Suprapubic skin (tissue), 3 donors: ENCODE measurements at regions not wholly inside any gene's neighbourhood (a gene's known extent, or its start where the extent isn't known, plus 50 kb on each side); places are given as distances from the start of the nearest gene placed in this dataset.

Experiments used
- CTCF ChIP-seq, 2 donors: fragments of 200-600 bp in 1 of 2; fragments of 450-650 bp in 1 of 2; sonication (generic) in 1 of 2; IDR thresholded peaks; one replicate each; pipeline ENCODE4 v1.5.1; 2016 to 2019; ENCODE audit warnings: antibody characterized with exemption in 2 of 2, mild to moderate bottlenecking in 1 of 2, moderate library complexity in 1 of 2
- EP300 ChIP-seq: sonication (generic); formaldehyde crosslinking; IDR thresholded peaks from one replicate; pipeline ENCODE4 v1.6.1; 2017; ENCODE audit warnings: antibody characterized with exemption
- POLR2A ChIP-seq, 2 donors: fragments of 450-650 bp; IDR thresholded peaks; one replicate each; pipeline ENCODE4 v1.6.1; 2017; ENCODE audit warnings: antibody characterized with exemption in 2 of 2, mild to moderate bottlenecking in 2 of 2, moderate library complexity in 2 of 2

DNA sequence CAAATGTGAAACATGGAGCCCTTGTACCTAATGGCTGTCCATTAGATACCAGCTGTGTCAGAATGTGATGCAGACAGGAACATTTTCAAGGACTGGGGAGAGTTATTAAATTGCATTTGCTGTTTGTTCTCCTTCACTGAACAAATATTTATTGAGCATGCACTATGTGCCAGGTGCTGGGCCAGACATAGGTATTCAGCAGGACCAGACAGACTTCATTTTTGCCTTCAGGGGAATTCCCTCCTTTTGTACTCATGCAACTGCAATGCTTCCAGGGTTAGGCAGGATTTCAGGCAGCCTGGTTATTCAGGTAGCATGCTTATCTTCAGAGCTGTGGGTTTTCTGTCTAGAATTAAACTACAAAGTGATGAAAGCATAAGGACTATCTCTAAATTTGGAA lies 64.2 kb upstream of the SMYD2 start:
- TF ChIP-seq CTCF (IDR thresholded peaks at IDR 0.05) (no peak), POLR2A (IDR thresholded peaks at IDR 0.05) (no peak), EP300 (no peak)
